ENCODE measurements at regions not wholly inside any gene's neighbourhood (a gene's known extent, or its start where the extent isn't known, plus 50 kb on each side); places are given as distances from the start of the nearest gene placed in this dataset.

GRCh38 chr13:107031716-107032115 lies 463.8 kb upstream of the ARGLU1 start:
- Mint-ChIP-seq H3K9me3 (ENCODE audit: low read depth) (no peaks in the 10 kb centered on the region), H3K4me1 (ENCODE audit: low read depth) (no peaks in the 10 kb centered on the region), H3K27me3 (no peaks in the 10 kb centered on the region), H3K36me3 (ENCODE audit: insufficient read depth) (no peaks in the 10 kb centered on the region), H3K27ac (no peak overlapping the region), H3K4me3 (ENCODE audit: low read depth) (no peak overlapping the region)
- DNase-seq (ENCODE audit: low spot score, unreplicated experiment): no peak
- no peak for TF ChIP-seq CTCF (IDR thresholded peaks at IDR 0.05; ENCODE audit: unreplicated experiment)

- no peak for TF ChIP-seq CTCF (IDR thresholded peaks at IDR 0.05; ENCODE audit: unreplicated experiment)
- Mint-ChIP-seq H3K4me1 (ENCODE audit: low read depth) (no peaks in the 10 kb centered on the region), H3K27ac (no peak overlapping the region), H3K4me3 (ENCODE audit: low read depth) (no peak overlapping the region), H3K27me3 (no peaks in the 10 kb centered on the region), H3K9me3 (ENCODE audit: low read depth) (no peaks in the 10 kb centered on the region), H3K36me3 (ENCODE audit: insufficient read depth) (no peaks in the 10 kb centered on the region)
- DNase-seq (ENCODE audit: low spot score, unreplicated experiment): no peak
Observed at GRCh38 chr13:107028751-107029150, 460.8 kb upstream of the ARGLU1 start.

- TF ChIP-seq CTCF (IDR thresholded peaks at IDR 0.05; ENCODE audit: unreplicated experiment): no peak
- Mint-ChIP-seq H3K9me3 (ENCODE audit: low read depth) (no peaks in the 10 kb centered on the region), H3K4me3 (ENCODE audit: low read depth) (no peak overlapping the region), H3K36me3 (ENCODE audit: insufficient read depth) (no peaks in the 10 kb centered on the region), H3K4me1 (ENCODE audit: low read depth) (no peaks in the 10 kb centered on the region), H3K27ac (no peak overlapping the region), H3K27me3 (no peaks in the 10 kb centered on the region)
- no peak for DNase-seq (ENCODE audit: low spot score, unreplicated experiment)
Observed at GRCh38 chr13:107025991-107026390, 458.1 kb upstream of the ARGLU1 start.

- Mint-ChIP-seq H3K27me3 (no peaks in the 10 kb centered on the region), H3K4me3 (ENCODE audit: low read depth) (no peak overlapping the region), H3K36me3 (ENCODE audit: insufficient read depth) (no peaks in the 10 kb centered on the region), H3K9me3 (ENCODE audit: low read depth) (peaks cover 1% of the 10 kb centered on the region), H3K27ac (no peak overlapping the region), H3K4me1 (ENCODE audit: low read depth) (no peaks in the 10 kb centered on the region)
- no peak for TF ChIP-seq CTCF (IDR thresholded peaks at IDR 0.05; ENCODE audit: unreplicated experiment)
- DNase-seq (ENCODE audit: low spot score, unreplicated experiment): no peak
Observed at GRCh38 chr13:107023335-107023734, 455.4 kb upstream of the ARGLU1 start.

GRCh38 chr13:107020393-107020792 lies 452.5 kb upstream of the ARGLU1 start:
- Mint-ChIP-seq H3K27me3 (no peaks in the 10 kb centered on the region), H3K4me1 (ENCODE audit: low read depth) (no peaks in the 10 kb centered on the region), H3K27ac (no peak overlapping the region), H3K4me3 (ENCODE audit: low read depth) (no peak overlapping the region), H3K9me3 (ENCODE audit: low read depth) (peaks cover 10% of the 10 kb centered on the region), H3K36me3 (ENCODE audit: insufficient read depth) (peaks cover 1% of the 10 kb centered on the region)
- DNase-seq (ENCODE audit: low spot score, unreplicated experiment): no peak
- no peak for TF ChIP-seq CTCF (IDR thresholded peaks at IDR 0.05; ENCODE audit: unreplicated experiment)

Data from progenitor cell of endocrine pancreas (in vitro differentiated cells).